ENCODE measurements at regions not wholly inside any gene's neighbourhood (a gene's known extent, or its start where the extent isn't known, plus 50 kb on each side); places are given as distances from the start of the nearest gene placed in this dataset.

GRCh38 chr16:16882766-16883165 lies 503.8 kb downstream of the NPIPA7 start:
- Mint-ChIP-seq H3K27ac (no peak overlapping the region), H3K27me3 (ENCODE audit: low read depth) (no peaks in the 10 kb centered on the region), H3K4me1 (peaks cover 25% of the 10 kb centered on the region), H3K36me3 (no peaks in the 10 kb centered on the region), H3K4me3 (no peak overlapping the region), H3K9me3 (no peaks in the 10 kb centered on the region)
- ATAC-seq, result no peak
- POLR2A ChIA-PET, result no interaction called here
- TF ChIP-seq MXD4 (CRISPR knock-in tag; IDR thresholded peaks at IDR 0.05; ENCODE audit: borderline replicate concordance), result no peak
- no peak for TF ChIP-seq ZNF138 (CRISPR knock-in tag; conservative IDR thresholded peaks at IDR 0.05)
- no peak for TF ChIP-seq NR1H2 (CRISPR knock-in tag; IDR thresholded peaks at IDR 0.05)
- TF ChIP-seq SMAD3 (CRISPR knock-in tag; IDR thresholded peaks at IDR 0.05; ENCODE audit: borderline replicate concordance), result no peak
- no peak for TF ChIP-seq USF1 (CRISPR knock-in tag; IDR thresholded peaks at IDR 0.05)
- TF ChIP-seq SP1 (CRISPR knock-in tag; conservative IDR thresholded peaks at IDR 0.05), result no peak
- TF ChIP-seq, protein P1, sequence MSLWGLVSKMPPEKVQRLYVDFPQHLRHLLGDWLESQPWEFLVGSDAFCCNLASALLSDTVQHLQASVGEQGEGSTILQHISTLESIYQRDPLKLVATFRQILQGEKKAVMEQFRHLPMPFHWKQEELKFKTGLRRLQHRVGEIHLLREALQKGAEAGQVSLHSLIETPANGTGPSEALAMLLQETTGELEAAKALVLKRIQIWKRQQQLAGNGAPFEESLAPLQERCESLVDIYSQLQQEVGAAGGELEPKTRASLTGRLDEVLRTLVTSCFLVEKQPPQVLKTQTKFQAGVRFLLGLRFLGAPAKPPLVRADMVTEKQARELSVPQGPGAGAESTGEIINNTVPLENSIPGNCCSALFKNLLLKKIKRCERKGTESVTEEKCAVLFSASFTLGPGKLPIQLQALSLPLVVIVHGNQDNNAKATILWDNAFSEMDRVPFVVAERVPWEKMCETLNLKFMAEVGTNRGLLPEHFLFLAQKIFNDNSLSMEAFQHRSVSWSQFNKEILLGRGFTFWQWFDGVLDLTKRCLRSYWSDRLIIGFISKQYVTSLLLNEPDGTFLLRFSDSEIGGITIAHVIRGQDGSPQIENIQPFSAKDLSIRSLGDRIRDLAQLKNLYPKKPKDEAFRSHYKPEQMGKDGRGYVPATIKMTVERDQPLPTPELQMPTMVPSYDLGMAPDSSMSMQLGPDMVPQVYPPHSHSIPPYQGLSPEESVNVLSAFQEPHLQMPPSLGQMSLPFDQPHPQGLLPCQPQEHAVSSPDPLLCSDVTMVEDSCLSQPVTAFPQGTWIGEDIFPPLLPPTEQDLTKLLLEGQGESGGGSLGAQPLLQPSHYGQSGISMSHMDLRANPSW (CRISPR knock-in tag; conservative IDR thresholded peaks at IDR 0.05; ENCODE audit: low read depth), result no peak
- TF ChIP-seq, protein P2, sequence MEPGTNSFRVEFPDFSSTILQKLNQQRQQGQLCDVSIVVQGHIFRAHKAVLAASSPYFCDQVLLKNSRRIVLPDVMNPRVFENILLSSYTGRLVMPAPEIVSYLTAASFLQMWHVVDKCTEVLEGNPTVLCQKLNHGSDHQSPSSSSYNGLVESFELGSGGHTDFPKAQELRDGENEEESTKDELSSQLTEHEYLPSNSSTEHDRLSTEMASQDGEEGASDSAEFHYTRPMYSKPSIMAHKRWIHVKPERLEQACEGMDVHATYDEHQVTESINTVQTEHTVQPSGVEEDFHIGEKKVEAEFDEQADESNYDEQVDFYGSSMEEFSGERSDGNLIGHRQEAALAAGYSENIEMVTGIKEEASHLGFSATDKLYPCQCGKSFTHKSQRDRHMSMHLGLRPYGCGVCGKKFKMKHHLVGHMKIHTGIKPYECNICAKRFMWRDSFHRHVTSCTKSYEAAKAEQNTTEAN (CRISPR knock-in tag; IDR thresholded peaks at IDR 0.05), result no peak
- TF ChIP-seq, protein P3, sequence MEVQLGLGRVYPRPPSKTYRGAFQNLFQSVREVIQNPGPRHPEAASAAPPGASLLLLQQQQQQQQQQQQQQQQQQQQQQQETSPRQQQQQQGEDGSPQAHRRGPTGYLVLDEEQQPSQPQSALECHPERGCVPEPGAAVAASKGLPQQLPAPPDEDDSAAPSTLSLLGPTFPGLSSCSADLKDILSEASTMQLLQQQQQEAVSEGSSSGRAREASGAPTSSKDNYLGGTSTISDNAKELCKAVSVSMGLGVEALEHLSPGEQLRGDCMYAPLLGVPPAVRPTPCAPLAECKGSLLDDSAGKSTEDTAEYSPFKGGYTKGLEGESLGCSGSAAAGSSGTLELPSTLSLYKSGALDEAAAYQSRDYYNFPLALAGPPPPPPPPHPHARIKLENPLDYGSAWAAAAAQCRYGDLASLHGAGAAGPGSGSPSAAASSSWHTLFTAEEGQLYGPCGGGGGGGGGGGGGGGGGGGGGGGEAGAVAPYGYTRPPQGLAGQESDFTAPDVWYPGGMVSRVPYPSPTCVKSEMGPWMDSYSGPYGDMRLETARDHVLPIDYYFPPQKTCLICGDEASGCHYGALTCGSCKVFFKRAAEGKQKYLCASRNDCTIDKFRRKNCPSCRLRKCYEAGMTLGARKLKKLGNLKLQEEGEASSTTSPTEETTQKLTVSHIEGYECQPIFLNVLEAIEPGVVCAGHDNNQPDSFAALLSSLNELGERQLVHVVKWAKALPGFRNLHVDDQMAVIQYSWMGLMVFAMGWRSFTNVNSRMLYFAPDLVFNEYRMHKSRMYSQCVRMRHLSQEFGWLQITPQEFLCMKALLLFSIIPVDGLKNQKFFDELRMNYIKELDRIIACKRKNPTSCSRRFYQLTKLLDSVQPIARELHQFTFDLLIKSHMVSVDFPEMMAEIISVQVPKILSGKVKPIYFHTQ (CRISPR knock-in tag; IDR thresholded peaks at IDR 0.05), result no peak
- no peak for TF ChIP-seq HMGA2 (CRISPR knock-in tag; IDR thresholded peaks at IDR 0.05)
- TF ChIP-seq, protein P4, sequence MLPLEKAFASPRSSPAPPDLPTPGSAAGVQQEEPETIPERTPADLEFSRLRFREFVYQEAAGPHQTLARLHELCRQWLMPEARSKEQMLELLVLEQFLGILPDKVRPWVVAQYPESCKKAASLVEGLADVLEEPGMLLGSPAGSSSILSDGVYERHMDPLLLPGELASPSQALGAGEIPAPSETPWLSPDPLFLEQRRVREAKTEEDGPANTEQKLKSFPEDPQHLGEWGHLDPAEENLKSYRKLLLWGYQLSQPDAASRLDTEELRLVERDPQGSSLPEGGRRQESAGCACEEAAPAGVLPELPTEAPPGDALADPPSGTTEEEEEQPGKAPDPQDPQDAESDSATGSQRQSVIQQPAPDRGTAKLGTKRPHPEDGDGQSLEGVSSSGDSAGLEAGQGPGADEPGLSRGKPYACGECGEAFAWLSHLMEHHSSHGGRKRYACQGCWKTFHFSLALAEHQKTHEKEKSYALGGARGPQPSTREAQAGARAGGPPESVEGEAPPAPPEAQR (CRISPR knock-in tag; IDR thresholded peaks at IDR 0.05), result no peak
- no peak for TF ChIP-seq ZNF219 (CRISPR knock-in tag; IDR thresholded peaks at IDR 0.05; ENCODE audit: borderline replicate concordance)
- CTCF ChIA-PET, result no interaction called here
- DNase-seq (ENCODE audit: low spot score), result no peak

DNA sequence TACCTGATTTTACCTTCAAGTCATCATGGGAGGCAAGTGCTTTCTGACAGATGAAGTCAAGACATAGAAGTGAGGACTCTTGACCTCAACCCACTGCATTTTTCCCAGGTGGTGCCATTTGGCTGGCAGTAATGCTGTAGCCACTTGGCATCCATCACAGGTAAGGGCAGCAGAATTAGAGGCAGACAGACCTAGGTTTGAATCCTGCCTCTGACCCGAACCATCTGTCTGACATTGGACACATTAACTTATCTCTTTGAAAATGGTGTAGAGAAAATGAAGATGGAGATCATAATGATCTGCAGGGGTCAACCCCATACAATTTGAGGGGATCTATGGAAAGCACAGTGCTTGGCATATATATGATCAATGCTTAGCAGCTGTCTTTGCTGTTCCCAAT lies 505.5 kb downstream of the NPIPA7 start:
- no peaks in the 10 kb centered on the region for H3K36me3 Mint-ChIP-seq
- H3K27me3 Mint-ChIP-seq (ENCODE audit: low read depth), result no peaks in the 10 kb centered on the region
- no peak overlapping the region for H3K27ac Mint-ChIP-seq
- DNase-seq (ENCODE audit: low spot score) (no peak), ATAC-seq (no peak)
- H3K9me3 Mint-ChIP-seq, result no peaks in the 10 kb centered on the region
- H3K4me3 Mint-ChIP-seq, result no peak overlapping the region
- POLR2A ChIA-PET, result no interaction called here
- H3K4me1 Mint-ChIP-seq, result peaks cover 20% of the 10 kb centered on the region
- CTCF ChIA-PET, result interaction anchor here (1.6 kb wide), 1 partner anchor 16 kb away, joined by 3 read pairs; no protein-coding TSS in a partner anchor
- TF ChIP-seq GTF2I (CRISPR knock-in tag; conservative IDR thresholded peaks at IDR 0.05) (no peak), IRF2 (CRISPR knock-in tag; IDR thresholded peaks at IDR 0.05; ENCODE audit: borderline replicate concordance, low read depth) (no peak), MYBL2 (CRISPR knock-in tag; IDR thresholded peaks at IDR 0.05) (no peak), FOXK1 (CRISPR knock-in tag; IDR thresholded peaks at IDR 0.05) (no peak), GRHL2 (CRISPR knock-in tag; IDR thresholded peaks at IDR 0.05; ENCODE audit: insufficient replicate concordance, severe bottlenecking) (no peak), ZNF219 (CRISPR knock-in tag; IDR thresholded peaks at IDR 0.05; ENCODE audit: borderline replicate concordance) (no peak)
- TF ChIP-seq, protein P5, sequence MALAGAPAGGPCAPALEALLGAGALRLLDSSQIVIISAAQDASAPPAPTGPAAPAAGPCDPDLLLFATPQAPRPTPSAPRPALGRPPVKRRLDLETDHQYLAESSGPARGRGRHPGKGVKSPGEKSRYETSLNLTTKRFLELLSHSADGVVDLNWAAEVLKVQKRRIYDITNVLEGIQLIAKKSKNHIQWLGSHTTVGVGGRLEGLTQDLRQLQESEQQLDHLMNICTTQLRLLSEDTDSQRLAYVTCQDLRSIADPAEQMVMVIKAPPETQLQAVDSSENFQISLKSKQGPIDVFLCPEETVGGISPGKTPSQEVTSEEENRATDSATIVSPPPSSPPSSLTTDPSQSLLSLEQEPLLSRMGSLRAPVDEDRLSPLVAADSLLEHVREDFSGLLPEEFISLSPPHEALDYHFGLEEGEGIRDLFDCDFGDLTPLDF (CRISPR knock-in tag; IDR thresholded peaks at IDR 0.05), result no peak
- TF ChIP-seq, protein P3 (CRISPR knock-in tag; IDR thresholded peaks at IDR 0.05), result no peak
- TF ChIP-seq, protein P6, sequence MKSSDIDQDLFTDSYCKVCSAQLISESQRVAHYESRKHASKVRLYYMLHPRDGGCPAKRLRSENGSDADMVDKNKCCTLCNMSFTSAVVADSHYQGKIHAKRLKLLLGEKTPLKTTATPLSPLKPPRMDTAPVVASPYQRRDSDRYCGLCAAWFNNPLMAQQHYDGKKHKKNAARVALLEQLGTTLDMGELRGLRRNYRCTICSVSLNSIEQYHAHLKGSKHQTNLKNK (CRISPR knock-in tag; IDR thresholded peaks at IDR 0.05), result no peak

Measured in WTC11 (cell line).